ENCODE measurements at regions not wholly inside any gene's neighbourhood (a gene's known extent, or its start where the extent isn't known, plus 50 kb on each side); places are given as distances from the start of the nearest gene placed in this dataset.

DNA sequence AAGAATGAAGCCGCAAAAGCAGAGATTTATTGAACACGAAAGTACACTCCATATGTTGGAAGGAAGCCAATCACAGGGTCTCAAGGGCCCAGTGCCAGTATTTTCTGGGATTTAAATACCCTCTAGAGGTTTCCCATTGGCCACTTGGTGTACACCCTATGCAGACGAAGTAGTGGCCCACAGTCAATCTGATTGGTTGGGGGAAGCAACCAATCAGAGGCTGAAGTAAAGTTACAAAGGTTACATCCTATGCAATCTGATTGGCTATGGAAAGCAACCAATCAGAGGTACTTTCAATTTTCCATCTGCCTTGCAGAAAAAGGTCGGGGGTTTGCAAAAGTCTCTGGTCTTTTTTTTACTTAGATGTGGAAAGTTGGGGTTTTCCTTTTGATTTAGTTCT is 481.3 kb upstream of the NRP1 start:
- H3K4me1 ChIP-seq (ENCODE audit: control insufficient read depth in 3 of 3, insufficient read depth in 2 of 3, low read depth in 1 of 3, low read length in 2 of 3): no peaks in the 10 kb centered on the region
- DNase-seq (no peak), FAIRE-seq (no peak)
- WGBS, 3 donors: 86 to 89% (median 88%) methylated on average over 4 of the region's 4 CpGs
- peaks cover 0 to 3% of the 10 kb centered on the region in 2 donors for H3K9me3 ChIP-seq (ENCODE audit: control insufficient read depth in 2 of 2, insufficient read depth in 1 of 2, low read depth in 1 of 2, low read length in 1 of 2)
- no peak overlapping the region for H3K27ac ChIP-seq (ENCODE audit: low read depth in 1 of 3, low read length in 2 of 3)
- no peaks in the 10 kb centered on the region for H3K27me3 ChIP-seq (ENCODE audit: control insufficient read depth in 3 of 3, insufficient read depth in 3 of 3, low read length in 3 of 3)
- no peaks in the 10 kb centered on the region for H3K36me3 ChIP-seq (ENCODE audit: control insufficient read depth in 3 of 3, insufficient read depth in 2 of 3, low read depth in 1 of 3, low read length in 3 of 3)
- no peak overlapping the region for H3K4me3 ChIP-seq (ENCODE audit: low read depth in 1 of 3, low read length in 3 of 3)

DNA sequence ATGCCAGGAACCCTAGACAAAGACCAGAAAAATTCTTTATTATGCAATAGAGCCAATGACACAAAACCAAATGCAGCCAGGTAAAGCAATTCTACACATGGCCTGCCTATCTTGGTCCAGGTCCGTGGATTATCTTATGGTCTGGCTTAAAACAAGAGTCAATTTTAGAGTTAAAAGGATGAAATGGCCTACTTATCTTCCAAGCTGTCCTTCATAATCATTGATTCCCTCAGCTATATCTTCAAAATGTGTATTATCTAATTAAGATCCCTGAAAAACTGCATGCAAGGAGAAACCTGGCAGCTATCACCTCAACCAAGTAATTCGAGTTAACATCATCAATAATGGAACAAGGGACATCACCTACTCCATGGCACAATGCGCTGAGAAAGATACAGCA is 479.4 kb upstream of the NRP1 start:
- no peaks in the 10 kb centered on the region for H3K4me1 ChIP-seq (ENCODE audit: control insufficient read depth in 3 of 3, insufficient read depth in 2 of 3, low read depth in 1 of 3, low read length in 2 of 3)
- no peaks in the 10 kb centered on the region for H3K36me3 ChIP-seq (ENCODE audit: control insufficient read depth in 3 of 3, insufficient read depth in 2 of 3, low read depth in 1 of 3, low read length in 3 of 3)
- no peak overlapping the region for H3K27ac ChIP-seq (ENCODE audit: low read depth in 1 of 3, low read length in 2 of 3)
- no peaks in the 10 kb centered on the region for H3K27me3 ChIP-seq (ENCODE audit: control insufficient read depth in 3 of 3, insufficient read depth in 3 of 3, low read length in 3 of 3)
- no peak overlapping the region for H3K4me3 ChIP-seq (ENCODE audit: low read depth in 1 of 3, low read length in 3 of 3)
- DNase-seq (no peak), FAIRE-seq (no peak)
- H3K9me3 ChIP-seq (ENCODE audit: control insufficient read depth in 2 of 2, insufficient read depth in 1 of 2, low read depth in 1 of 2, low read length in 1 of 2): peaks cover 0 to 3% of the 10 kb centered on the region in 2 donors
- 59 to 85% (median 72%) methylated on average over 3 of the region's 3 CpGs for WGBS, 3 donors

DNA sequence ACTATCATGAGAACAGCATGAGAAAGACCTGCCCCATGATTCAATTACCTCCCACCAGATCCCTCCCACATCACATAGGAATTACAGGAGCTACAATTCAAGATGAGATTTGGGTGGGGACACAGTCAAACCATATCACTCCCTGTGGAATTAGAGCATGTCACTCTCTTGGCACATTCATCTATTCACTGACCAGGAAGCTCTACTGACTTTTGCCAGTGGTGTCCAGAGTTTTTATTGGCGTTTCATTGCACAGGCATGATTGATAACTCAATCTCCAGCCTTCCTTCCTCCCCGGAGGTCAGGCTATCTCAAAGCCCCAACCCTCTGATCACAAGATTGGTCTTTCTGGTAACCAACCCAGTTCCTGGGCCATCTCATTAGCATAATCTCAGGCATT is 478.9 kb upstream of the NRP1 start:
- WGBS, 3 donors: 84 to 91% (median 85%) methylated on average over 2 of the region's 2 CpGs
- H3K4me3 ChIP-seq (ENCODE audit: low read depth in 1 of 3, low read length in 3 of 3): no peak overlapping the region
- FAIRE-seq: no peak
- H3K27ac ChIP-seq (ENCODE audit: low read depth in 1 of 3, low read length in 2 of 3): no peak overlapping the region
- H3K36me3 ChIP-seq (ENCODE audit: control insufficient read depth in 3 of 3, insufficient read depth in 2 of 3, low read depth in 1 of 3, low read length in 3 of 3): no peaks in the 10 kb centered on the region
- no peak for DNase-seq
- peaks cover 0 to 3% of the 10 kb centered on the region in 2 donors for H3K9me3 ChIP-seq (ENCODE audit: control insufficient read depth in 2 of 2, insufficient read depth in 1 of 2, low read depth in 1 of 2, low read length in 1 of 2)
- no peaks in the 10 kb centered on the region for H3K4me1 ChIP-seq (ENCODE audit: control insufficient read depth in 3 of 3, insufficient read depth in 2 of 3, low read depth in 1 of 3, low read length in 2 of 3)
- H3K27me3 ChIP-seq (ENCODE audit: control insufficient read depth in 3 of 3, insufficient read depth in 3 of 3, low read length in 3 of 3): no peaks in the 10 kb centered on the region

DNA sequence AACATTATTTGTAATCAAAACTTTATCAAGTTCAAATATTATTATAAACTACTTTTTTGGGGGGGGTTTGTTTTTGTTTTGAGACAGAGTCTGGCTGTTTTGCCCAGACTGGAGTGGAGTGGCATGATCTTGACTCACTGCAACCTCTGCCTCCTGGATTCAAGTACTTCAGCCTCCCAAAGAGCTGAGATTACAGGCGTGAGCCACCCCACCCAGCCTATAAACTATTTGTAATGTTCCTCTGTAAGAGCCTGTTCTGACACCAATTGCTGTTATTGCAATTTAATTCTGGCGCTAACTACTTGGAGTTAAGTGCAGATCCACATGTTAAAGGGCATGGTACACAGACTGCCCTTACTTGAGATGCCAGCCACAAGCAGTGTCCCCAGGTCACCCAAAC is 478.1 kb upstream of the NRP1 start:
- no peak overlapping the region for H3K4me3 ChIP-seq (ENCODE audit: low read depth in 1 of 3, low read length in 3 of 3)
- FAIRE-seq (no peak), DNase-seq (no peak)
- H3K36me3 ChIP-seq (ENCODE audit: control insufficient read depth in 3 of 3, insufficient read depth in 2 of 3, low read depth in 1 of 3, low read length in 3 of 3): no peaks in the 10 kb centered on the region
- no peaks in the 10 kb centered on the region for H3K4me1 ChIP-seq (ENCODE audit: control insufficient read depth in 3 of 3, insufficient read depth in 2 of 3, low read depth in 1 of 3, low read length in 2 of 3)
- no peaks in the 10 kb centered on the region for H3K27me3 ChIP-seq (ENCODE audit: control insufficient read depth in 3 of 3, insufficient read depth in 3 of 3, low read length in 3 of 3)
- no peak overlapping the region for H3K27ac ChIP-seq (ENCODE audit: low read depth in 1 of 3, low read length in 2 of 3)
- peaks cover 0 to 3% of the 10 kb centered on the region in 2 donors for H3K9me3 ChIP-seq (ENCODE audit: control insufficient read depth in 2 of 2, insufficient read depth in 1 of 2, low read depth in 1 of 2, low read length in 1 of 2)
- 44 to 86% (median 67%) methylated on average over 2 of the region's 2 CpGs for WGBS, 3 donors

DNA sequence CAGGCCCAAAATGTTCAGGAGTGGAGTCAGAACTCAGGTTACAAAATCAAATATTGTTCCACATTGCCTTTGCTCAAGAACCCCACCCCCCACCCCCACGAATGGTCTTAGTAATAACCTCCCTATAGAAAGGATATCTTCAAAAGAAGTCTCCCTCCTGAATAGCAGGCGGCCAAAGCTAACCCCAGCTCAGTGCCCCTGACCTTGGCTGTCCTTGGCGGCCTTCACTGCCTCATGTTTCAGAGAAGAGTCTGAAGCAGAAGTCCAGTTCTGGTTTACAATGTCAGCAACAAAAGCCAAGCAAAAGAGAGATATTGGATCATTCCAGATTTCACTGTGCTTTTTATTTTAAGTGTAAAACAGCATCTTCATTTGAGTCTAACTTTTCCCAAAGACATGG is 476.5 kb upstream of the NRP1 start:
- H3K36me3 ChIP-seq (ENCODE audit: control insufficient read depth in 3 of 3, insufficient read depth in 2 of 3, low read depth in 1 of 3, low read length in 3 of 3): no peaks in the 10 kb centered on the region
- DNase-seq: no peak
- H3K4me3 ChIP-seq (ENCODE audit: low read depth in 1 of 3, low read length in 3 of 3): no peak overlapping the region
- WGBS, 3 donors: 87 to 88% (median 88%) methylated on average over 3 of the region's 3 CpGs
- no peak overlapping the region for H3K27ac ChIP-seq (ENCODE audit: low read depth in 1 of 3, low read length in 2 of 3)
- H3K4me1 ChIP-seq (ENCODE audit: control insufficient read depth in 3 of 3, insufficient read depth in 2 of 3, low read depth in 1 of 3, low read length in 2 of 3): no peaks in the 10 kb centered on the region
- no peak for FAIRE-seq
- H3K27me3 ChIP-seq (ENCODE audit: control insufficient read depth in 3 of 3, insufficient read depth in 3 of 3, low read length in 3 of 3): no peaks in the 10 kb centered on the region
- H3K9me3 ChIP-seq (ENCODE audit: control insufficient read depth in 2 of 2, insufficient read depth in 1 of 2, low read depth in 1 of 2, low read length in 1 of 2): peaks cover 0 to 3% of the 10 kb centered on the region in 2 donors

DNA sequence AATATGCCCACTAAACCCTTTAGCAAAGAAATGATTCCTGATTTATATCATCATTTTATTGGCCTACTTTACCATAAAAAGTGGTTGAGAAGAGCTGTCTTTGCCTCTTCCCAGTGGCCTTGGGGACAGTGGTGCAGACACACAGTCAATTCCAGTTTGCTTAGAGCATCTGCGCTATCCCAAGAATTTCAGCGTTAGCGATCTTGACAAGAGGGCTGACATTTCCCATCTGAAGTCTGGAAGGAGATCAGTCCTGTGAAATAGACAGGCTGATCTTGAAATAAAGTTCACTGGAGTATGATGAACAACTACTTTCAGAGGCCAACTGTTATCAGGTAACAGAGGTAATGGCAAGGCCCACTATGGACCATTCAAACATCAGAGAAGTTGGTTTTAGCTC is 475.3 kb upstream of the NRP1 start:
- H3K4me1 ChIP-seq (ENCODE audit: control insufficient read depth in 3 of 3, insufficient read depth in 2 of 3, low read depth in 1 of 3, low read length in 2 of 3): no peaks in the 10 kb centered on the region
- FAIRE-seq: no peak
- no peaks in the 10 kb centered on the region for H3K27me3 ChIP-seq (ENCODE audit: control insufficient read depth in 3 of 3, insufficient read depth in 3 of 3, low read length in 3 of 3)
- WGBS, 3 donors: 89 to 99% (median 96%) methylated on average over 3 of the region's 3 CpGs
- no peak overlapping the region for H3K4me3 ChIP-seq (ENCODE audit: low read depth in 1 of 3, low read length in 3 of 3)
- H3K36me3 ChIP-seq (ENCODE audit: control insufficient read depth in 3 of 3, insufficient read depth in 2 of 3, low read depth in 1 of 3, low read length in 3 of 3): no peaks in the 10 kb centered on the region
- H3K27ac ChIP-seq (ENCODE audit: low read depth in 1 of 3, low read length in 2 of 3): no peak overlapping the region
- DNase-seq: no peak
- peaks cover 0 to 3% of the 10 kb centered on the region in 2 donors for H3K9me3 ChIP-seq (ENCODE audit: control insufficient read depth in 2 of 2, insufficient read depth in 1 of 2, low read depth in 1 of 2, low read length in 1 of 2)

DNA sequence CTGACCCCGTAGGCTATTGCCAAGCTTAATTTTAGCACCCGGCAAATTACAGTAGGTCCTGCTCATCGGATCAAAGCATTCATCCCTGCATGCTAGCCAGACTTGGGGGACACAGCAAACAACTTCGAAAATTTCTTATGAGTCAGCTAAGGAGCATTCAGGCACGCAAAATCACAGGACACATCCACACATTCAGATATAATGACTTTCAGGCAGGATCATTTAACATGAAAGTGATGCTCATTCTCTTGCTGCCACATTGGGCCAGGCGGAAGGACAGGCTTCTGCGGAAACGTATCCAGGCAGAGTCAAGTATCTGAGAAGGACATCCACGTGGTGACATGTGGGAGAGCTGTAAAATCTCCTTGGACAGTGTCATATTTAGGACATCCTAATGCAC is 474.0 kb upstream of the NRP1 start:
- Histone ChIP-seq H3K9me3 (ENCODE audit: control insufficient read depth in 2 of 2, insufficient read depth in 1 of 2, low read depth in 1 of 2, low read length in 1 of 2) (peaks cover 0 to 1% of the 10 kb centered on the region in 2 donors), H3K27me3 (ENCODE audit: control insufficient read depth in 3 of 3, insufficient read depth in 3 of 3, low read length in 3 of 3) (no peaks in the 10 kb centered on the region), H3K4me3 (ENCODE audit: low read depth in 1 of 3, low read length in 3 of 3) (no peak overlapping the region), H3K27ac (ENCODE audit: low read depth in 1 of 3, low read length in 2 of 3) (no peak overlapping the region), H3K36me3 (ENCODE audit: control insufficient read depth in 3 of 3, insufficient read depth in 2 of 3, low read depth in 1 of 3, low read length in 3 of 3) (no peaks in the 10 kb centered on the region), H3K4me1 (ENCODE audit: control insufficient read depth in 3 of 3, insufficient read depth in 2 of 3, low read depth in 1 of 3, low read length in 2 of 3) (no peaks in the 10 kb centered on the region)
- 85 to 91% (median 90%) methylated on average over 9 of the region's 9 CpGs for WGBS, 3 donors
- DNase-seq (no peak), FAIRE-seq (no peak)

DNA sequence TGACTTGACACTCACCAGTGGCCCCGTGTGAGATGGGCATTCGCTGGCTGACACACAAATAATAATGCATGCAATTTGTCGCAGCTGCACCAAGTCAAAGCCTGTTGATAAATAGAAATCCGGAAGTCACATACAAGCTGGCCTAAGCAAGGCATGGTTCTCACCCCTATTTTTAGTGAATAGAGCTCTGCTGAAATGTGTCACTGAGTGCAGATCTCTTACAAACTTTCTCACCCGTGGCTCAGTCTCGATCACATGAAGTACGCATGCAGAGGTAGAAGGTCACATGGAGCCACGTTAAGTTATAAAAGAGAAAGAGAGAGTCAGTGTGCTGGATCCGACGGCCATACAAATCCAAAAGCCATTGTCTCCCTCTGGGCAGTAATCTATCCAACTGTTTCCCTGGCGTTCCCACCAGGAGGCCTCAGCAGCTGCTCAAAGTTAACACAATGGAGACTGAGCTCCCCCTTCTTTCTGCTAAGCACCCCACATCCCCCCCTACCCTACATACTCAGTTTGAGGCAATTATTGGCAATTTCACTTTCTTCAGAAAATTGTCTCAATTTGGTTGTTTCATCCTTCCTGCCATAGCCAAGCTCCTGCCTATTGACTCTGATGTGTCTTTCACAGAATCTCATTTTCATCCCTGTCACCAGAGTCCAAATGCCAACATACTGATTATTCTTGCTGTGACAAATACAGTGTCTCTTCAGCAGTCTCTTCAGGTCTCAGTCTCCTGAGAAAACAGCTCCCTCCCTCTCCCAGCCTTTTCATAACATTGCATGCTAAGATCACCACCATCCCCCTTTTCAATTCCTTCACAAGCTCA is 473.3 kb upstream of the NRP1 start:
- WGBS, 3 donors: 84 to 91% (median 87%) methylated on average over 11 of the region's 11 CpGs
- Histone ChIP-seq H3K36me3 (ENCODE audit: control insufficient read depth in 3 of 3, insufficient read depth in 2 of 3, low read depth in 1 of 3, low read length in 3 of 3) (no peaks in the 10 kb centered on the region), H3K27ac (ENCODE audit: low read depth in 1 of 3, low read length in 2 of 3) (no peak overlapping the region), H3K4me1 (ENCODE audit: control insufficient read depth in 3 of 3, insufficient read depth in 2 of 3, low read depth in 1 of 3, low read length in 2 of 3) (no peaks in the 10 kb centered on the region), H3K4me3 (ENCODE audit: low read depth in 1 of 3, low read length in 3 of 3) (no peak overlapping the region), H3K27me3 (ENCODE audit: control insufficient read depth in 3 of 3, insufficient read depth in 3 of 3, low read length in 3 of 3) (no peaks in the 10 kb centered on the region), H3K9me3 (ENCODE audit: control insufficient read depth in 2 of 2, insufficient read depth in 1 of 2, low read depth in 1 of 2, low read length in 1 of 2) (no peaks in the 10 kb centered on the region)
- no peak for DNase-seq
- FAIRE-seq: no peak

DNA sequence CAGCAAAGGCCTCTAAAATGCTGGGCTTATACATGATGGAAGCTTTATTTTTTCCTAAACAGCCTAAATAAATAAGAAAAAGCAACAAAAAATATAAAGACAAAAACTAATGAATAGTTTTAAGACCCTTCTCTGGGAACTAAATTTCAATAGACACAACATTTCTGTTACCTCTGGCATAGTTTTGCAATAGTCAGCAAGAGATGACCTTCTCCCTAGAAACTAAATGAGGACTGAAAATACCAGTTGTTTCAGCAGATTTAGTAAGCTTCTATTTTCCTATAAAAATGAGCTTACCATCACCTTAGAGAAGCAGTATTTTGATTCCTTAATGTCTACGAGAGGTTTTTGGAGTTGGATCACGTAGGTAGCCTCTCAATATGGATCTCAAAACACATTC is 471.4 kb upstream of the NRP1 start:
- Histone ChIP-seq H3K36me3 (ENCODE audit: control insufficient read depth in 3 of 3, insufficient read depth in 2 of 3, low read depth in 1 of 3, low read length in 3 of 3) (no peaks in the 10 kb centered on the region), H3K9me3 (ENCODE audit: control insufficient read depth in 2 of 2, insufficient read depth in 1 of 2, low read depth in 1 of 2, low read length in 1 of 2) (no peaks in the 10 kb centered on the region), H3K27me3 (ENCODE audit: control insufficient read depth in 3 of 3, insufficient read depth in 3 of 3, low read length in 3 of 3) (no peaks in the 10 kb centered on the region), H3K4me1 (ENCODE audit: control insufficient read depth in 3 of 3, insufficient read depth in 2 of 3, low read depth in 1 of 3, low read length in 2 of 3) (no peaks in the 10 kb centered on the region), H3K4me3 (ENCODE audit: low read depth in 1 of 3, low read length in 3 of 3) (no peak overlapping the region), H3K27ac (ENCODE audit: low read depth in 1 of 3, low read length in 2 of 3) (no peak overlapping the region)
- FAIRE-seq: no peak
- no peak for DNase-seq
- 89 to 96% (median 95%) methylated on average over 2 of the region's 2 CpGs for WGBS, 3 donors

Data from small intestine (tissue), 7 donors.